ENCODE measurements at regions not wholly inside any gene's neighbourhood (a gene's known extent, or its start where the extent isn't known, plus 50 kb on each side); places are given as distances from the start of the nearest gene placed in this dataset.

- Mint-ChIP-seq H3K4me3 (ENCODE audit: unreplicated experiment) (no peak overlapping the region), H3K27me3 (ENCODE audit: insufficient read depth, unreplicated experiment) (no peaks in the 10 kb centered on the region), H3K27ac (ENCODE audit: unreplicated experiment) (no peak overlapping the region), H3K9me3 (ENCODE audit: unreplicated experiment) (no peaks in the 10 kb centered on the region), H3K36me3 (ENCODE audit: insufficient read depth, unreplicated experiment) (no peaks in the 10 kb centered on the region), H3K4me1 (ENCODE audit: low read depth, unreplicated experiment) (no peaks in the 10 kb centered on the region)
- ChIA-PET POLR2A (no interaction called here), CTCF (no interaction called here)
- H3K4me1 ChIP-seq: no peaks in the 10 kb centered on the region
- no peak for TF ChIP-seq CTCF (IDR thresholded peaks at IDR 0.05; ENCODE audit: insufficient read depth in 1 of 2, low read depth in 1 of 2, low read length in 1 of 2, severe bottlenecking in 1 of 2, unreplicated experiment in 1 of 2)
- no peaks in the 10 kb centered on the region for H3K36me3 ChIP-seq (ENCODE audit: control insufficient read depth, insufficient read depth, low read length)
- H3K27me3 ChIP-seq (replicated peaks; ENCODE audit: control insufficient read depth, insufficient read depth, low read length): no peaks in the 10 kb centered on the region
- intact Hi-C loops (cut with micrococcal nuclease; ENCODE audit: unreplicated experiment): loop anchor here (5.0 kb wide), 1 partner anchor 223 kb away; the partner anchor contains the start of gene BASP1
- no peak for DNase-seq
- H3K9me3 ChIP-seq: peaks cover 12% of the 10 kb centered on the region
- H3K4me3 ChIP-seq (ENCODE audit: low read depth, low read length): no peak overlapping the region
- no TSS peak for BruUV-seq (replicated peaks)
These were observed 58.1 kb upstream of the TAF11L2 start for GRCh38 chr5:17439956-17440355.

GRCh38 chr5:17440766-17441165 is 57.3 kb upstream of the TAF11L2 start:
- no peak overlapping the region for H3K27ac Mint-ChIP-seq (ENCODE audit: unreplicated experiment)
- Histone ChIP-seq H3K9me3 (peaks cover 12% of the 10 kb centered on the region), H3K4me3 (ENCODE audit: low read depth, low read length) (no peak overlapping the region), H3K4me1 (no peaks in the 10 kb centered on the region), H3K36me3 (ENCODE audit: control insufficient read depth, insufficient read depth, low read length) (no peaks in the 10 kb centered on the region), H3K27me3 (replicated peaks; ENCODE audit: control insufficient read depth, insufficient read depth, low read length) (no peaks in the 10 kb centered on the region)
- no peaks in the 10 kb centered on the region for H3K9me3 Mint-ChIP-seq (ENCODE audit: unreplicated experiment)
- H3K4me3 Mint-ChIP-seq (ENCODE audit: unreplicated experiment): no peak overlapping the region
- no peak for DNase-seq
- no peaks in the 10 kb centered on the region for H3K4me1 Mint-ChIP-seq (ENCODE audit: low read depth, unreplicated experiment)
- TF ChIP-seq CTCF (IDR thresholded peaks at IDR 0.05; ENCODE audit: insufficient read depth in 1 of 2, low read depth in 1 of 2, low read length in 1 of 2, severe bottlenecking in 1 of 2, unreplicated experiment in 1 of 2): no peak
- CTCF ChIA-PET: no interaction called here
- H3K36me3 Mint-ChIP-seq (ENCODE audit: insufficient read depth, unreplicated experiment): no peaks in the 10 kb centered on the region
- H3K27me3 Mint-ChIP-seq (ENCODE audit: insufficient read depth, unreplicated experiment): no peaks in the 10 kb centered on the region
- BruUV-seq (replicated peaks): no TSS peak
- POLR2A ChIA-PET: no interaction called here
- intact Hi-C loops (cut with micrococcal nuclease; ENCODE audit: unreplicated experiment): no loop called here

- no peaks in the 10 kb centered on the region for H3K36me3 Mint-ChIP-seq (ENCODE audit: insufficient read depth, unreplicated experiment)
- DNase-seq: no peak
- no peak overlapping the region for H3K4me3 ChIP-seq (ENCODE audit: low read depth, low read length)
- no peaks in the 10 kb centered on the region for H3K27me3 Mint-ChIP-seq (ENCODE audit: insufficient read depth, unreplicated experiment)
- no peaks in the 10 kb centered on the region for H3K4me1 ChIP-seq
- H3K4me3 Mint-ChIP-seq (ENCODE audit: unreplicated experiment): no peak overlapping the region
- no peaks in the 10 kb centered on the region for H3K4me1 Mint-ChIP-seq (ENCODE audit: low read depth, unreplicated experiment)
- no peak overlapping the region for H3K27ac Mint-ChIP-seq (ENCODE audit: unreplicated experiment)
- no peaks in the 10 kb centered on the region for H3K36me3 ChIP-seq (ENCODE audit: control insufficient read depth, insufficient read depth, low read length)
- no TSS peak for BruUV-seq (replicated peaks)
- peaks cover 12% of the 10 kb centered on the region for H3K9me3 ChIP-seq
- no peaks in the 10 kb centered on the region for H3K27me3 ChIP-seq (replicated peaks; ENCODE audit: control insufficient read depth, insufficient read depth, low read length)
- POLR2A ChIA-PET: no interaction called here
- no peak for TF ChIP-seq CTCF (IDR thresholded peaks at IDR 0.05; ENCODE audit: insufficient read depth in 1 of 2, low read depth in 1 of 2, low read length in 1 of 2, severe bottlenecking in 1 of 2, unreplicated experiment in 1 of 2)
- intact Hi-C loops (cut with micrococcal nuclease; ENCODE audit: unreplicated experiment): no loop called here
- H3K9me3 Mint-ChIP-seq (ENCODE audit: unreplicated experiment): no peaks in the 10 kb centered on the region
- CTCF ChIA-PET: no interaction called here
These were observed 56.7 kb upstream of the TAF11L2 start for GRCh38 chr5:17441351-17441750.
